ENCODE measurements at regions not wholly inside any gene's neighbourhood (a gene's known extent, or its start where the extent isn't known, plus 50 kb on each side); places are given as distances from the start of the nearest gene placed in this dataset.
"Not testable (repeated sequence)": the region's sequence is repeated elsewhere in the genome, so short reads cannot be mapped to it uniquely, and the experiment has no call there.

GRCh38 chr1:243055091-243055490, 200.0 kb downstream of the CEP170 start:
- TF ChIP-seq POLR2A, CTCF (IDR thresholded peaks at IDR 0.05): not testable (repeated sequence)

All from breast epithelium (tissue), 3 donors.